ENCODE measurements at regions not wholly inside any gene's neighbourhood (a gene's known extent, or its start where the extent isn't known, plus 50 kb on each side); places are given as distances from the start of the nearest gene placed in this dataset.

- DNase-seq (ENCODE audit: low read depth): no peak
Measured at GRCh38 chr9:28714188-28714587, 1140.9 kb upstream of the C9orf72 start.

- no peak for DNase-seq (ENCODE audit: low read depth)
Measured at GRCh38 chr9:28718226-28718625, 1144.9 kb upstream of the C9orf72 start.

- no peak for DNase-seq (ENCODE audit: low read depth)
Measured at GRCh38 chr9:28720746-28721145, 1147.5 kb upstream of the C9orf72 start.

- DNase-seq (ENCODE audit: low read depth): no peak
Measured at GRCh38 chr9:28730111-28730510, 1156.8 kb upstream of the C9orf72 start.

- DNase-seq (ENCODE audit: low read depth): no peak
Measured at GRCh38 chr9:28735738-28736342, 1162.6 kb upstream of the C9orf72 start.

- DNase-seq (ENCODE audit: low read depth): no peak
Measured at GRCh38 chr9:28741459-28741858, 1168.2 kb upstream of the C9orf72 start.

- DNase-seq (ENCODE audit: low read depth): no peak
Measured at GRCh38 chr9:28747351-28747985, 1174.2 kb upstream of the C9orf72 start.

- DNase-seq (ENCODE audit: low read depth): no peak
Measured at GRCh38 chr9:28750136-28750535, 1176.9 kb upstream of the C9orf72 start.

GRCh38 chr9:28758341-28758740, 1185.1 kb upstream of the C9orf72 start:
- peak; percentile 22 for DNase-seq (ENCODE audit: low read depth)

GRCh38 chr9:28758971-28759370, 1185.7 kb upstream of the C9orf72 start:
- DNase-seq (ENCODE audit: low read depth): no peak

- no peak for DNase-seq (ENCODE audit: low read depth)
Measured at GRCh38 chr9:28762167-28762566, 1188.9 kb upstream of the C9orf72 start.

GRCh38 chr9:28764532-28764931, 1191.3 kb upstream of the C9orf72 start:
- DNase-seq (ENCODE audit: low read depth): no peak

GRCh38 chr9:28770226-28770625, 1196.9 kb upstream of the C9orf72 start:
- DNase-seq (ENCODE audit: low read depth): peak; percentile 15

GRCh38 chr9:28770827-28771226, 1197.5 kb upstream of the C9orf72 start:
- no peak for DNase-seq (ENCODE audit: low read depth)

GRCh38 chr9:28774433-28775235, 1201.4 kb upstream of the C9orf72 start:
- DNase-seq (ENCODE audit: low read depth): peak; percentile 56

- DNase-seq (ENCODE audit: low read depth): no peak
Measured at GRCh38 chr9:28779243-28779642, 1206.0 kb upstream of the C9orf72 start.

- no peak for DNase-seq (ENCODE audit: low read depth)
Measured at GRCh38 chr9:28781481-28781880, 1208.2 kb upstream of the C9orf72 start.

- DNase-seq (ENCODE audit: low read depth): no peak
Measured at GRCh38 chr9:28782630-28783029, 1209.3 kb upstream of the C9orf72 start.

- DNase-seq (ENCODE audit: low read depth): no peak
Measured at GRCh38 chr9:28792716-28793115, 1219.4 kb upstream of the C9orf72 start.

GRCh38 chr9:28799876-28800275, 1226.6 kb upstream of the C9orf72 start:
- DNase-seq (ENCODE audit: low read depth): no peak

- peak; percentile 35 for DNase-seq (ENCODE audit: low read depth)
Measured at GRCh38 chr9:28801144-28801799, 1228.0 kb upstream of the C9orf72 start.

GRCh38 chr9:28805197-28805596, 1231.9 kb upstream of the C9orf72 start:
- no peak for DNase-seq (ENCODE audit: low read depth)

Measured in myocyte (in vitro differentiated cells).